Left kidney (tissue), 1 donor: ENCODE measurements at regions not wholly inside any gene's neighbourhood (a gene's known extent, or its start where the extent isn't known, plus 50 kb on each side); places are given as distances from the start of the nearest gene placed in this dataset.

Source experiments
- DNase-seq: peaks from one replicate; pipeline ENCODE4 v3.0.0-alpha.2; 2013

- DNase-seq: no peak
Measured at GRCh38 chr20:51095633-51096521, 73.0 kb upstream of the KCNG1 start.

- DNase-seq: no peak
Measured at GRCh38 chr20:51094221-51094620, 71.3 kb upstream of the KCNG1 start.

GRCh38 chr20:51093240-51093763, 70.4 kb upstream of the KCNG1 start:
- no peak for DNase-seq

DNA sequence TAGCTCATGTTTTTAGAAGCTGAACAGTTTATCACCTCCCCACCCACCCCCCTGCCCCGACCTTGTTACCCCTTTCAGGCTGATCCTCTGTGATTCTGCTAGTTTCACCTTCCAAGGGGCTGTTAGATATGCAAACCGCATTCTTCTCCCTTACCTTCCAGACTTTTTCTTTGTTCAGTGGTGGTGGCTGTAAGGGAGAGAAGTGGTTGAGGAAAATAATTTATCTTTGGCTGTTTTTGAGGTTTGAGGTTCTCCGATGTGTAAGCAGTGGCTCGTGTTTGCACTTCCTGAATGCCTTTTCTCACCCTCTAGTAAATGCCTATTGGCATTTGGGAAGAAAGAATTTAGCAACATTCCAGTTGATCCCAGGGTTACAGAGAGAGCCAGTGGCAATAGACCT, 69.4 kb upstream of the KCNG1 start:
- DNase-seq: no peak

- no peak for DNase-seq
Measured at GRCh38 chr20:51091406-51092195, 68.7 kb upstream of the KCNG1 start.

DNA sequence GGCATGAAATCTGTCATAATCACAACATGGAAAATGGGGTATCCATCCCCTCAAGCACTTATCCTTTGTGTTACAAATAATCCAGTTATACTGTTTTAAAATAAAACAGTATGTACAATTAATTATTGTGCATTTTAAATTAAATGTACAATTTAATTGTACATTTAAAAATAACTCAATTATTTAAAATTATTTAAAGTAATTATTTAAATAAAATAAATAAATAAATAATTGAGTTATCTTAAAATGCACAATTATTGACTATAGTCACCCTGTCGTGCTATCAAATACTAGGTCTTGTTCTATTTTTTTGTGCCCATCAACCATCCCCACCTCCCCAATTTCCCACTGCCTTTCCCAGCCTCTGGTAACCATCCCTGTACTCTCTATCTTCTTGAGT, 66.9 kb upstream of the KCNG1 start:
- DNase-seq: no peak

- DNase-seq: no peak
Measured at GRCh38 chr20:51089272-51089781, 66.4 kb upstream of the KCNG1 start.

GRCh38 chr20:51087266-51087665, 64.4 kb upstream of the KCNG1 start:
- DNase-seq: no peak

DNA sequence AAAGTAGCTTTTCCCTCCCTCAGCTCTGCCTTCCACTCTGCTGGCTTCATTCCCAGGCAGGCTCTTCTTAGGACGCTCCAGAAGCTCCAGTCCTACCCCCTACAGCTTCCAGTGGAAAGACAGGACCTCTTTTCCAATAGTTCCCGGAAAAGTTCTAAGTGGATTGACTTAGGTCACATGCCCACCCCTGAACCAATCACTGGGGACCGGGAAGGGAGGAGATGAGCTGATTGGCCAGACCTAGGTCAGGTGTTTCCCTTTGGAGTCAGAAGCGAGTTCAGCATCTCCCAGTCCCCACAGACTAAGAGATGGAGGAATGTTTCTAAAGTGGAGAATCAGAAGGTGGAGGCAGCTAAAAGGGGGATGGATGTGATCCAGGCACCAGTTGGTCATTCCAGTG, 62.9 kb upstream of the KCNG1 start:
- no peak for DNase-seq

- DNase-seq: no peak
Measured at GRCh38 chr20:51084593-51085377, 61.9 kb upstream of the KCNG1 start.

GRCh38 chr20:51083447-51083846, 60.5 kb upstream of the KCNG1 start:
- no peak for DNase-seq

GRCh38 chr20:51082988-51083387, 60.1 kb upstream of the KCNG1 start:
- no peak for DNase-seq

GRCh38 chr20:51080516-51080915, 57.6 kb upstream of the KCNG1 start:
- no peak for DNase-seq

- no peak for DNase-seq
Measured at GRCh38 chr20:51079488-51079887, 56.6 kb upstream of the KCNG1 start.

- DNase-seq: no peak
Measured at GRCh38 chr20:51077686-51078060, 54.8 kb upstream of the KCNG1 start.

- DNase-seq: no peak
Measured at GRCh38 chr20:51076786-51077685, 54.1 kb upstream of the KCNG1 start.

- DNase-seq: no peak
Measured at GRCh38 chr20:51074062-51074461, 51.2 kb upstream of the KCNG1 start.
